Activated naive CD8-positive, alpha-beta T cell treated with anti-CD3 and anti-CD28 coated beads, Interleukin-2, amount 10 ng/mL, durations not matched to agents 7 days and 5 days (primary cell): ENCODE measurements at regions not wholly inside any gene's neighbourhood (a gene's known extent, or its start where the extent isn't known, plus 50 kb on each side); places are given as distances from the start of the nearest gene placed in this dataset.
"Not testable (repeated sequence)": the region's sequence is repeated elsewhere in the genome, so short reads cannot be mapped to it uniquely, and the experiment has no call there.

Experiments used
- ATAC-seq: fragments of 150-1000 bp; cut with Tn5 transposase; one replicate; pipeline ENCODE4 v1.10.0; 2021; ENCODE audit warnings: low read depth, moderate library complexity
- POLR2A ChIA-PET: fragments of 350-600 bp; sonication (Branson Sonifier 250); formaldehyde crosslinking; loops from one replicate; lab custom pipeline; 2021; ENCODE audit warnings: antibody characterized with exemption; lab: Charles Lee
- DNase-seq: peaks from one replicate; pipeline ENCODE4 v3.0.0; 2021
- H3K27ac Mint-ChIP-seq: one replicate; pipeline ENCODE4 v1.8.0; 2022; ENCODE audit warnings: mild to moderate bottlenecking, mixed read lengths
- H3K27me3 Mint-ChIP-seq: one replicate; pipeline ENCODE4 v1.8.0; 2022; ENCODE audit warnings: mild to moderate bottlenecking, moderate library complexity, mixed read lengths
- H3K36me3 Mint-ChIP-seq: one replicate; pipeline ENCODE4 v1.8.0; 2021; ENCODE audit warnings: mild to moderate bottlenecking, mixed read lengths
- H3K4me1 Mint-ChIP-seq: one replicate; pipeline ENCODE4 v1.8.0; 2021; ENCODE audit warnings: mixed read lengths
- H3K4me3 Mint-ChIP-seq: one replicate; pipeline ENCODE4 v1.8.0; 2022; ENCODE audit warnings: mild to moderate bottlenecking, moderate library complexity, mixed read lengths
- H3K9me3 Mint-ChIP-seq: one replicate; pipeline ENCODE4 v1.8.0; 2021; ENCODE audit warnings: mixed read lengths

- no peak overlapping the region for H3K4me3 Mint-ChIP-seq
- H3K27me3 Mint-ChIP-seq = no peaks in the 10 kb centered on the region
- peaks cover 3% of the 10 kb centered on the region for H3K9me3 Mint-ChIP-seq
- no peak for ATAC-seq
- no peaks in the 10 kb centered on the region for H3K4me1 Mint-ChIP-seq
- no peak for DNase-seq
- H3K36me3 Mint-ChIP-seq = no peaks in the 10 kb centered on the region
- no peak overlapping the region for H3K27ac Mint-ChIP-seq
- POLR2A ChIA-PET = no interaction called here
These were observed 380.2 kb upstream of the ZNF462 start for GRCh38 chr9:106482733-106483132.

GRCh38 chr9:106486685-106487084 lies 376.3 kb upstream of the ZNF462 start:
- POLR2A ChIA-PET = no interaction called here
- ATAC-seq (no peak), DNase-seq (no peak)
- no peak overlapping the region for H3K4me3 Mint-ChIP-seq
- H3K4me1 Mint-ChIP-seq = no peaks in the 10 kb centered on the region
- H3K27ac Mint-ChIP-seq = no peak overlapping the region
- H3K27me3 Mint-ChIP-seq = no peaks in the 10 kb centered on the region
- H3K9me3 Mint-ChIP-seq = peaks cover 5% of the 10 kb centered on the region
- no peaks in the 10 kb centered on the region for H3K36me3 Mint-ChIP-seq

GRCh38 chr9:106487266-106487665 lies 375.7 kb upstream of the ZNF462 start:
- Mint-ChIP-seq H3K27me3 (no peaks in the 10 kb centered on the region), H3K4me3 (no peak overlapping the region), H3K36me3 (no peaks in the 10 kb centered on the region), H3K4me1 (no peaks in the 10 kb centered on the region), H3K9me3 (peaks cover 5% of the 10 kb centered on the region), H3K27ac (no peak overlapping the region)
- POLR2A ChIA-PET = no interaction called here
- no peak for ATAC-seq
- no peak for DNase-seq

GRCh38 chr9:106492126-106492525 lies 370.8 kb upstream of the ZNF462 start:
- H3K4me1 Mint-ChIP-seq, POLR2A ChIA-PET, ATAC-seq, H3K4me3 Mint-ChIP-seq, DNase-seq, H3K36me3 Mint-ChIP-seq, H3K27me3 Mint-ChIP-seq, H3K27ac Mint-ChIP-seq, H3K9me3 Mint-ChIP-seq: not testable (repeated sequence)

- POLR2A ChIA-PET = no interaction called here
- ATAC-seq = no peak
These were observed 362.8 kb upstream of the ZNF462 start for GRCh38 chr9:106500171-106500570.

GRCh38 chr9:106501210-106501609 lies 361.8 kb upstream of the ZNF462 start:
- POLR2A ChIA-PET, ATAC-seq, H3K9me3 Mint-ChIP-seq, DNase-seq, H3K27me3 Mint-ChIP-seq, H3K27ac Mint-ChIP-seq, H3K36me3 Mint-ChIP-seq, H3K4me1 Mint-ChIP-seq, H3K4me3 Mint-ChIP-seq: not testable (repeated sequence)

More at GRCh38 chr9:106500171-106500570, 362.8 kb upstream of the ZNF462 start:
- H3K36me3 Mint-ChIP-seq = no peaks in the 10 kb centered on the region
- DNase-seq = no peak
- H3K4me1 Mint-ChIP-seq = no peaks in the 10 kb centered on the region
- no peaks in the 10 kb centered on the region for H3K27me3 Mint-ChIP-seq
- H3K27ac Mint-ChIP-seq = no peak overlapping the region
- H3K9me3 Mint-ChIP-seq = peaks cover 4% of the 10 kb centered on the region
- no peak overlapping the region for H3K4me3 Mint-ChIP-seq

- H3K4me3 Mint-ChIP-seq = no peak overlapping the region
- POLR2A ChIA-PET = no interaction called here
- H3K9me3 Mint-ChIP-seq = peaks cover 2% of the 10 kb centered on the region
- ATAC-seq = no peak
- no peaks in the 10 kb centered on the region for H3K36me3 Mint-ChIP-seq
- H3K4me1 Mint-ChIP-seq = no peaks in the 10 kb centered on the region
- no peaks in the 10 kb centered on the region for H3K27me3 Mint-ChIP-seq
- H3K27ac Mint-ChIP-seq = no peak overlapping the region
- DNase-seq = no peak
These were observed 360.0 kb upstream of the ZNF462 start for GRCh38 chr9:106502930-106503329.

- no peak for ATAC-seq
- POLR2A ChIA-PET = no interaction called here
- Mint-ChIP-seq H3K27me3 (no peaks in the 10 kb centered on the region), H3K4me1 (no peaks in the 10 kb centered on the region), H3K4me3 (no peak overlapping the region), H3K27ac (no peak overlapping the region), H3K36me3 (no peaks in the 10 kb centered on the region), H3K9me3 (peaks cover 2% of the 10 kb centered on the region)
- no peak for DNase-seq
These were observed 359.2 kb upstream of the ZNF462 start for GRCh38 chr9:106503759-106504158.

- Mint-ChIP-seq H3K4me3 (no peak overlapping the region), H3K4me1 (no peaks in the 10 kb centered on the region), H3K36me3 (no peaks in the 10 kb centered on the region), H3K27ac (no peak overlapping the region), H3K27me3 (no peaks in the 10 kb centered on the region), H3K9me3 (peaks cover 2% of the 10 kb centered on the region)
- no peak for DNase-seq
- no peak for ATAC-seq
- POLR2A ChIA-PET = interaction anchor here (0.6 kb wide), 1 partner anchor 865 kb away, joined by 3 read pairs; no protein-coding TSS in a partner anchor
These were observed 336.2 kb upstream of the ZNF462 start for GRCh38 chr9:106526716-106527204.

- H3K36me3 Mint-ChIP-seq = no peaks in the 10 kb centered on the region
- peaks cover 1% of the 10 kb centered on the region for H3K9me3 Mint-ChIP-seq
- H3K4me1 Mint-ChIP-seq = no peaks in the 10 kb centered on the region
- DNase-seq = no peak
- H3K4me3 Mint-ChIP-seq = no peak overlapping the region
- POLR2A ChIA-PET = no interaction called here
- no peaks in the 10 kb centered on the region for H3K27me3 Mint-ChIP-seq
- ATAC-seq = no peak
- H3K27ac Mint-ChIP-seq = no peak overlapping the region
These were observed 334.8 kb upstream of the ZNF462 start for GRCh38 chr9:106528158-106528557.

- Mint-ChIP-seq H3K27me3 (no peaks in the 10 kb centered on the region), H3K27ac (no peak overlapping the region), H3K4me1 (no peaks in the 10 kb centered on the region), H3K36me3 (no peaks in the 10 kb centered on the region), H3K9me3 (no peaks in the 10 kb centered on the region), H3K4me3 (no peak overlapping the region)
- no peak for DNase-seq
- POLR2A ChIA-PET = no interaction called here
- no peak for ATAC-seq
These were observed 333.4 kb upstream of the ZNF462 start for GRCh38 chr9:106529616-106530015.

GRCh38 chr9:106531491-106531890 lies 331.5 kb upstream of the ZNF462 start:
- ATAC-seq (no peak), DNase-seq (no peak)
- POLR2A ChIA-PET = no interaction called here
- no peaks in the 10 kb centered on the region for H3K4me1 Mint-ChIP-seq
- H3K36me3 Mint-ChIP-seq = no peaks in the 10 kb centered on the region
- no peaks in the 10 kb centered on the region for H3K27me3 Mint-ChIP-seq
- H3K9me3 Mint-ChIP-seq = peaks cover 2% of the 10 kb centered on the region
- H3K27ac Mint-ChIP-seq = no peak overlapping the region
- H3K4me3 Mint-ChIP-seq = no peak overlapping the region

- no peak overlapping the region for H3K27ac Mint-ChIP-seq
- no peaks in the 10 kb centered on the region for H3K36me3 Mint-ChIP-seq
- ATAC-seq (no peak), DNase-seq (no peak)
- peaks cover 2% of the 10 kb centered on the region for H3K9me3 Mint-ChIP-seq
- H3K4me3 Mint-ChIP-seq = no peak overlapping the region
- POLR2A ChIA-PET = no interaction called here
- no peaks in the 10 kb centered on the region for H3K4me1 Mint-ChIP-seq
- H3K27me3 Mint-ChIP-seq = no peaks in the 10 kb centered on the region
These were observed 330.5 kb upstream of the ZNF462 start for GRCh38 chr9:106532306-106533015.

GRCh38 chr9:106534800-106535199 lies 328.2 kb upstream of the ZNF462 start:
- no peak overlapping the region for H3K27ac Mint-ChIP-seq
- POLR2A ChIA-PET = no interaction called here
- H3K36me3 Mint-ChIP-seq = no peaks in the 10 kb centered on the region
- no peak overlapping the region for H3K4me3 Mint-ChIP-seq
- H3K27me3 Mint-ChIP-seq = no peaks in the 10 kb centered on the region
- DNase-seq = no peak
- no peaks in the 10 kb centered on the region for H3K4me1 Mint-ChIP-seq
- peaks cover 2% of the 10 kb centered on the region for H3K9me3 Mint-ChIP-seq
- no peak for ATAC-seq
